ENCODE measurements at regions not wholly inside any gene's neighbourhood (a gene's known extent, or its start where the extent isn't known, plus 50 kb on each side); places are given as distances from the start of the nearest gene placed in this dataset.
"Not testable (repeated sequence)": the region's sequence is repeated elsewhere in the genome, so short reads cannot be mapped to it uniquely, and the experiment has no call there.

DNA sequence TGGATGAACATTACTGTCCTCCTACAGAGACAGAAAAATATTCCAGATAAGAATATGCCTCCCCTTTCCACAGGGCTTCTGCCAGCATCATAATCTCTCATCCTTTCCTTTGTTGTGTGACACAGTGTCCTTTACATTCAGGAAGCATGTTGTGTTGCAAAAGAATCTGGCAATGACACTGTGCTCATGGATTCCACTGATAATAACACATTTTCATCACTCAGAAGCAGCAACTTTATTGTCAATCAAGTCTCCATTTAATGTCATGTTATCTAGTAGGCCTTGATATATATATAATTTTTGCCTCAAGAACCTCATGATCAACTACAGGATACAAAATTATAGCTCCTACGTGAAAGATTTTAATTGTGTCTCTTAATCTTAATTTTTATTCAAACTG is 833.9 kb downstream of the FSTL5 start:
- DNase-seq: no peak

DNA sequence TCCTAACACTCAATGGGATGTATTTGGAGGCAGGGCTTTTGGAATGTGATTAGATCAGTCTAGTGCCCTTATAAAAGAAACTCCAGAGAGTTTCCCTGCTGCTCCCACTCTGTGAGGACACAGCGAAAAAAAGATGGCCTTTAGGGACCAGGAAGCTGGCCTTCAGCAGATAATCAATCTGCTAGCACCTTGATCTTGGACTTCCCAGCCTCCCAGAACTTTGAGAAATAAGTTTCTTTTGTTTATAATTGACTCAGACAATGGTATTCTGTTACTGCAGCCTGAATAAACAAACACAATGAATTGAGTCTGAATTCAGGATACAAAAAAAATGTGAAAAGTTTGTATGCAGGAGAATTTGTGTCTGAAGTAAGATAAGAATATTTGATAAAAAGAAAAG is 842.1 kb downstream of the FSTL5 start:
- no peak for DNase-seq

- peak in 1 of 2 experiments; percentile 42 for DNase-seq
These were observed 843.4 kb downstream of the FSTL5 start for GRCh38 chr4:161320377-161320776.

DNA sequence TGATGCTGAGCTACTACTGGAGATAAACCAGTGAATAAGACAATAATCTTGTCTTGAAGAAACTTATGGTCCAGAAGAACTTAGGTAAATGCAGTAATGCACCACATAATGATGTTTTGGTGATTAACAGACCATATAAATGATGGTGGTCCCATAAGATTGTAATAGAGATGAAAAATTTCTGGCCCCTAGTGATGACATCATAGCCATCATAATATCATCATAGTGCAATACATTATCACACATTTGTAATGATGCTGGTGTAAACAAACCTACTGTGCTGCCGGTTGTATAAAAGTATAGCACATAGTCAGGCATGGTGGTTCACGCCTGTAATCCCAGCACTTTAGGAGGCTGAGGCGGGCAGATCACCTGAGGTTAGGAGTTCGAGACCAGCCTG is 846.8 kb downstream of the FSTL5 start:
- no peak for DNase-seq

GRCh38 chr4:161314371-161314770 is 849.4 kb downstream of the FSTL5 start:
- DNase-seq: no peak

DNA sequence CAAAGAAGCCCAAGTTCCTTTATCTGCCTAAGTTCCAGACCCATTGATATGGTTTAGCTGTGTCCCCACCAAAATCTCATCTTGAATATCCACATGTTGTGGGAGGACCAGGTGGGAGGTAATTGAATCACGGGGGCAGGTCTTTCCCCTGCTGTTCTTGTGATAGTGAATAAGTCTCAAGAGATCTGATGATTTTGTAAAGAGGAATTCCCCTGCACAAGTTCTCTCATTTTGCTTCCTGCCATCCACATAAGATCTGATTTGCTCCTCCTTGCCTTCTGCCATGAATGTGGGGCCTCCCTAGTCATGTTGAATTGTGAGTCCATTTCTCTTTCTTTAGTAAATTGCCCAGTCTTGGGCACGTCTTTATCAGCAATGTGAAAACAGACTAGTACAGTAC is 860.2 kb downstream of the FSTL5 start:
- no peak for DNase-seq

GRCh38 chr4:161291222-161291621 is 872.6 kb downstream of the FSTL5 start:
- DNase-seq: no peak

GRCh38 chr4:161287678-161288352 is 876.0 kb downstream of the FSTL5 start:
- DNase-seq: no peak

- DNase-seq: no peak
These were observed 878.3 kb downstream of the FSTL5 start for GRCh38 chr4:161285461-161285860.

GRCh38 chr4:161280929-161281328 is 882.9 kb downstream of the FSTL5 start:
- DNase-seq: no peak

DNA sequence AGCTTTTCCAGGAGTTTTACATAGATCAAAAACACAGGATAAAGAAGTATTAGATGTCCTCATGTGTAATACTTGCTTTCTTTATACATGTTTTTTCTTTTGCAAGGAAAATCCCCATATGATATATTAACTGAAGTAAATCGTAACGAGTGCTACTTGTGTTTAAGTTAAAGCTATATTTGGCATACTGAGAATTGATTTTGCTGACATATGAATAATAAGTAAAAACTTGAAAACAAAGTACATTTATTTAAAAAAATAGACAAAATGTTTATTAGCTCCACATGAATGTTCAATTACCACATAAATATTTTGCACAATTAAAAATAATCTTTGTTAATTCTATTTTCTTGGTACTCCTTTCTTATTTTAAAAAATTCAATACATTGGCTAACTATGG is 884.7 kb downstream of the FSTL5 start:
- DNase-seq: no peak

- not testable (repeated sequence) for DNase-seq
These were observed 886.5 kb downstream of the FSTL5 start for GRCh38 chr4:161277150-161277787.

DNA sequence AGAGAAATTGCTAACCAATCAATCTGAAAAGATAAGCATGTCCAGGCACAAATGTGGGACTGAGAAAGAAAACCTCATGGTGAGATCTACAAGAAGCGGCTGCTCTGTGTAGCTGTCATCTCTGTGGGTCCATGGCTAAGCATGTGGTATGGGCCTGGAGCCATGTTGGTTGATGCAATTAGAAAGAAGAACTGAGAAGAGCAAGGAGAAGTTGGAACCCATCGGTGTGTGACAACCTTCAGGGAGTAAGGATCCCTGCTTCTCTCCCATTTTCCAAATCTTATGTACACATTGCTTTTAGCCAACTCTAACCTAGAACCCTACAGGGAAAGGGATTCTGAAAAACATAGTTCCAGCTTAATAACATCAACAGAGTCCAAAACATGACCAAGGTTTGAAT is 890.2 kb downstream of the FSTL5 start:
- no peak for DNase-seq

- no peak for DNase-seq
These were observed 903.0 kb downstream of the FSTL5 start for GRCh38 chr4:161260819-161261218.

- peak in 1 of 2 experiments; percentile 18 for DNase-seq
These were observed 907.1 kb downstream of the FSTL5 start for GRCh38 chr4:161256716-161257115.

DNA sequence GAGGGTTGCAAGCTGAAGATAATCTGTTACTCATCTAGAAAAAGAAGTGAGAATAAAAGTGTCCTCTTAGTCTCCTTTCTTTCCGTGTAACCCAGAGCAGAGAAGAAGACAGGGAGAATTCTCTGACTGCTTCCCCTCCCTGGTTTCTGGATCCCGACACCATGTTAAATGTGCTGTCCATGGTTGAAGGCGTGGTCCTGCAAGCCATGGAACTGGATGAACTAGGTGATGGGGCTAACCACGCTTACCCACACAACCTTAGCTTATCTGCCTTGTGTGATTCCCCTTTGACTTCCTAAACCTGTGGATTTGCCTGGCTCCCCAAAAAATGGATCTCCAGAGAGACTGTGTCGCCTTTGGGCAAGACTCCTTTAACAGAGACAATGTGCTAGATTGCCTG is 907.6 kb downstream of the FSTL5 start:
- no peak for DNase-seq

- no peak for DNase-seq
These were observed 909.4 kb downstream of the FSTL5 start for GRCh38 chr4:161254375-161254774.

DNA sequence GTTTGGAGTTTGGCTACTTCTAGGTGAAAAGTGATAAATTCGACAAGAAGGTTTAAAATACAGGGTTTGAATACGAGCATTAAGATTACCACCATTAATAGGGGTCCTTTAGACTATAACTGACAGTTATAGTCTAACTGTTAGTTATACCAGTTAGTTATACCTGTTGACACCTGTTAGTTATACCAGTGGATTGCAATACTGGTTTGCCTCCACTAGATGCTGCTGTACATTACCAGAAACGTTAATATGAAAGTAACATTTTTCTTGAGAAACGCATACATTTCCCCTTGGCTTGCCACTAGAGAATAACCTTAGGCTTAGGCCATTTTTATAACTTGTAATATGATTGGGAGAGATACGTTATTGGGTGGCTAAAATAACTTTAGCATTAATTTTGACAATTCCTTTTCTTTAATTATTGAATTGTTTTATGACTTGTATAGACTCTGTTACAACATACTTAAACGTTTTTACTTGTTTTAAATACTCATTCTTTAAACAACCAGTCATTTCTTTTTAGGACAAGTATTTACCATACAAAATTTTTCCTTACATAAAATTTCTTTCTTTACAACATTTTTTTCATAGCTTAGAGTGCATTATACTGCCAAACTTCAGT is 911.2 kb downstream of the FSTL5 start:
- peak; percentile 9 to 53 for DNase-seq

GRCh38 chr4:161249779-161250440 is 913.9 kb downstream of the FSTL5 start:
- DNase-seq: no peak

DNA sequence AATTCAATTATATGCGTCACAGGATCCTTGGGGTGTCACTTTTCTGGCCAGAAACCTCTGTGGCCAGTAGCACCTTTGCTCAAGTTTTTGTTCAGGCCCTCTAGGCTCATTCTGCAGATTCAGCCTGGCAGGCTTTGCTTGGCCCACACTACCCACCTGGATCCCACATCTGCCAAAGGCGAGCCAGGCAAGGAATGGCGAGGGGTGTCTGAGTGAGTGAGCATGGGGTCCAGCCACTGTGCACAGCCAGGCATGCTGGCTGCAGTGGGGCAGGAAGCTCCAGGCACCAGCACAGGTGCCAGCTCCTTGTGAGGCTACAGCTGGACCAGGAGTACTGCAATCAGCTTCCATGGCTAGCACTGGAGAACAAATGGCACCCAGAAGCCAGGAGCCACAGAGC is 914.9 kb downstream of the FSTL5 start:
- DNase-seq: no peak

DNA sequence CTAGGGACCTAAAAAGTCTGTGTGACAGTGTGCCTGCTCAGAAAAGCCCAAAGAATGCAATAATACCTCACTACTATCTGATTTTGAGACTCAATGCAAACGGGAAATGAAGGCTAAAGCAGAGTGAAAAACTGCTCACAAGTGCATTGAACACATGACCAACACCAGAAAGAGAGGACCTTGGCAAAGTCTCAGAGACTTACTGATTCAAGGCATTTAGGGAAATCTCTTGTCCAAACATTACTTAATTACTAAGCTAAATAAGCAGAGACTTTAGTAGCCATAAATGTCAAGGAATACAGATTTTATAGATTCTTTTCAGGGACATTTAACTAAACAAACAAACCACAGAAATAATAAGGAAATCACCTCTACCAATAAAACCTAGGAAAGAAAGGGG is 916.0 kb downstream of the FSTL5 start:
- no peak for DNase-seq

DNA sequence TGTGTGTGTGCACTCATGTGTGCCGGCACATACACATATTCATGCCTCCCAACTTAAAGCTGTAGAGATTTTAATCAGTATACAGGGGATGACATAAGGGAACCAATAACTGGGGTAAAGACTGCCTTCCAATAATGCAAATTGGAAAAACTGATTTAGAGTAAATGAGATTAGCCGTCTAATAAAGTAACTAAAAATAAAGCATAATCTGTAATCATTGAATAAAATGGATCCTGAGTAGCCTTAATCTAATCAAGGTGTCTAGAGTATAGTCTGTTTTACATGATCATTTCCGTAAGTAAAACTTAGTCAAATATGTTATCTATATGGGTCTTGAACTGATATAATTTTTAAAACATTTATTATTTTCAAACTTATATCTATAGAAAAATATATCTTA is 925.8 kb downstream of the FSTL5 start:
- no peak for DNase-seq

GRCh38 chr4:161237495-161237894 is 926.3 kb downstream of the FSTL5 start:
- DNase-seq: peak in 1 of 2 experiments; percentile 8

GRCh38 chr4:161225327-161225726 is 938.5 kb downstream of the FSTL5 start:
- no peak for DNase-seq
